ENCODE measurements at regions not wholly inside any gene's neighbourhood (a gene's known extent, or its start where the extent isn't known, plus 50 kb on each side); places are given as distances from the start of the nearest gene placed in this dataset.

DNA sequence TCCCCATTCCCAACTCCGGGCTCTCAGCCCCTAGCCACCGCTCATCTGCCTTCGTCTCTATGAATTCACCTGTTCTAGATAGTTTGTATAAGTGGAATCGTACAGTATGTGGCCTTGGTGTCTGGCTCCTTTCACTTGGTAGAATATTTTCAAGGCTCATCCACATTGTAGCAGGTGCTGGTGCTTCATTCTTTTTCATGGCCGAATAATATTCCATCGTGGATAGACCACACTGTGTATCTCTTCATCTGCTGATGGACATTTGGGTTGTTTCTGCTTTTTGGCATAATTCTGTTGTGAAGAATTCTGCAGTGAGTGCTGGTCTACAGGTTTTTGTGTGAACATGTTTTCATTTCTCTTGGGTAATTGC lies 324.2 kb downstream of the SEC14L1 start:
- DNase-seq: no peak

DNA sequence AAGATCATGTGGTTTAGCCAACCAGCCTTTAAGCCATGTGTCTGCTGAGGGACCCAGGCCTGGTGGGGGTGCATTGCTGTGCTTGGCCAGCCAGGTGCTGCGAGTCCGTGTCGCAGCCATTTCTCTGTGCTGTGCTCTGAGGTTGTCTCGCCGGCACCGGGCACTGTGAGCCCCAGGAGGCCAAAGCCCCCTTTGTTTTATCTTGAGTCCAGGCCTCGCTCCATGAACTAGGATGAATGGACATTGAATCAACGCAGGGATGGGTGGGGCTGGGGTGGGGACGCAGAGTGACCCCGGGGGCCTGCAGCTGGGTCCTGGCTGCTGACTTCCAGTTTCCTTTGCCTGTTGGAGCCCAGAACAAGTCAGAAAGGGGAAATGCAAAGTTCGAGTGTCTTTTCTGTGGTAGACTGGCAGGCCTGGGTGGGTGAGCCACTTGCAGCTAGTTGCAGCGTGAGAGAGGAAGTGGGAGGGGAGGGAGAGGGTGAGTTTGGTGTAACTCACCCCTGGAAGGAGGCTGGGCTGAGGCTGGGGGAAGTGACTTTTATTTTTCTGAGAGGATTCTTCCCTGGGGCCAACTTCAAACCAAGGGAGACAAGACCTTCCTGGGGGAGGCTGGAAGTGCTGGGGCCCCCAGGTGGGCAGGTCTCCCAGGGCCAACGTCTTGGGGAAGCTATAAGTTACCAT lies 324.7 kb downstream of the SEC14L1 start:
- DNase-seq: no peak

DNA sequence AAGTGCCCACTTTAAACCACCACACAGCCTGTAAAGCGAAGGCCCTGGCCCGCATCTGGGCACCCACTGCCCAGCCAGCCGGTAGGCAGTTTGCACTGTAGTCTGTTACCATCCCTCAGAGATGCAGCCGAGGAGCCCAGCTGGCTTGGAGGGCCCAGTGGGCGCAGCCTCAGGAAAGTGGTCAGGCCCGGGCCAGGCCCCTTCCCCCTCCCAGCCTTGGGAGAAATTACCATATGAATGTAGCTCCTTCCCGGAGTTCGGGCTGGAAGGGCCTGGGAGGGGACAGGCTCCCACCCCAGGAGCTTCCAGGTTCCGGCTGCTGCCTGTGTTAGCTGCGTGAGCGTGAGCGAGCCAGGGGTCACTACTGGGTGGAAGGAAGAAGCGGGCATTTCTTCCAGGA lies 325.4 kb downstream of the SEC14L1 start:
- no peak for DNase-seq

DNA sequence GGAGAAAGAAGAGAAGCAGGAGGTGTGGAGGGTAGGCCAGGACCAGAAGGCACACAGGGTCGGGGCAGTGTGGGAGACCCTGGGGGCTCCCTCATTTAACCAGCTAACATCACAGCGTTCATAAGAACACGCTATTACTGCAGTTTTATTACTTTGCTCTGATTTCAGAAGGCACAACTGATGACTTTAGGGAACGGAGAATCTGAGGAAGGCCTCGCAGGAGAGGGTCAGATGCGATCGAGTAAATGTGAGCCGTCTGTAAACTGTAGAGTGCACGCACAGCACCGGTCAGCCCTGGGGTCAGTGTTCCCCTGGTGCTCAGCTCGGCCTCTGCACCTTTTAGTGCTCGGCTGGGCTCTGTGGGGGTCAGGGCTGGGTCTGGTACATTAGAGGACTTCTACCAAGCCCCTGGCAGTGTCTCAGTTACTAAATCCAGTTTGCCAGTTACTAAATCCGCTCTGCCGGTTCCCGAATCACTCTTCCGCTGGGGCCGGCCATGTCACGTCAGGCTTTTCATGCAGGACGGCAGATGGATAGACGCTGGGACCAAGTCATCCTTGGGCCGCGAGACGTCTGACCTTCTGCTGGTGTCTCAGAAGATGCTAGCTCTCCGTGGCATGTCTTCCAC lies 325.9 kb downstream of the SEC14L1 start:
- DNase-seq: no peak

DNA sequence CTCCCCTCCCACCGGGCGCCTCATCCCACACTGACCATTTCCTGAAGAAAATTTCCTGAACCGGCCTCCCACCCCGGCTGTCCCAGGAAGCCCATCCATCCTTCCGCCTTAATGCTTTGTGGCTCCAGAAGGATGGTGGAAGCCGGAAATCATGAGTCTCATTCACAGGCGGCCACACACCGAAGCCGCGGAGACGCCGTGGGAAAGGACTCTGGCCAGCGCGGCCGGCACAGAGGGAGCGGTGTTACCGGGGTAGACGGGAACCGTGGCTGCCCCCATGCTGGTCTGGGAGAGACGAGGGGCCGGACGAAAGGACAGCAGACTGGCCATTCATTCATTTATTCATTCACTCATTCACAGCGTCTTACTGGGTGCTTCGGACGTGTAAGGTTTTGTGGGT lies 326.8 kb downstream of the SEC14L1 start:
- DNase-seq: no peak

DNA sequence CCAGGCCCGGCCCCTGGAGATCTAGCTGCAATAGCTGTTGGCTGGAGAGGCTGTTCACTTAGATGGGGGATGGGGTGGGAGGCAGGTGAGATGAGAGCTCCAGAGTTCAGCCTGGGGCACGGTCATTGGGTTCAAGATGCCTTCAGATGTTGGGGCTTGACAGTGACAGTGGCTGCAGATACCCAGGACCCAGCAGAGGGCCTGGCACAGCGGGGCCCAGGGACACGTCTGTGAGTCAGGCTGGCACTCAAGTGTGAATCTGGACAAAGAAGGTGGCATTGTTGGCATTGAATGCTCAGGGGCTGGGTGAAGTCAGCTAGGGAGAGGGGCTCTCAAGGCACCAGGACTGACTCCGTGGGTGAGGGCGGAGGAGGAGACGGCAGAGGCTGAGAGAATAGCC lies 328.1 kb downstream of the SEC14L1 start:
- no peak for DNase-seq

DNA sequence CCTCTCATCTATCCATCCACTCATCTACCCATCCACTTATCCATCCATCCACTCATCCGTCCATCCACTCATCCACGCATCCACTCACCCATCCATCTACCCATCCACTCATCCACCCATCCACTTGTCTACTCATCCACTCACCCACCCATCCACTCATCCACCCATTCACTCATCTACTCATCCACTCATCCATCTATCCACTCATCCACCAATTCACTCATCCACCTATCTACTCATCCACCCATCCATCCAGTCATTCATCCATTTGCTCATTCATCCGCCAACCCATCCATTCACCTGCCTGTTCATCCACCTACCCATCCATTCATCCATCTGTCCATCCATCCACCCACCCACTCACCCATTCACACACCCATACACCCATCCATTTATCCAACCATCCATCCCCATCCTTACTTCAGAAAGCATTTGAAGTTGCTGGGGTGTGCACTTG lies 329.6 kb downstream of the SEC14L1 start:
- no peak for DNase-seq

DNA sequence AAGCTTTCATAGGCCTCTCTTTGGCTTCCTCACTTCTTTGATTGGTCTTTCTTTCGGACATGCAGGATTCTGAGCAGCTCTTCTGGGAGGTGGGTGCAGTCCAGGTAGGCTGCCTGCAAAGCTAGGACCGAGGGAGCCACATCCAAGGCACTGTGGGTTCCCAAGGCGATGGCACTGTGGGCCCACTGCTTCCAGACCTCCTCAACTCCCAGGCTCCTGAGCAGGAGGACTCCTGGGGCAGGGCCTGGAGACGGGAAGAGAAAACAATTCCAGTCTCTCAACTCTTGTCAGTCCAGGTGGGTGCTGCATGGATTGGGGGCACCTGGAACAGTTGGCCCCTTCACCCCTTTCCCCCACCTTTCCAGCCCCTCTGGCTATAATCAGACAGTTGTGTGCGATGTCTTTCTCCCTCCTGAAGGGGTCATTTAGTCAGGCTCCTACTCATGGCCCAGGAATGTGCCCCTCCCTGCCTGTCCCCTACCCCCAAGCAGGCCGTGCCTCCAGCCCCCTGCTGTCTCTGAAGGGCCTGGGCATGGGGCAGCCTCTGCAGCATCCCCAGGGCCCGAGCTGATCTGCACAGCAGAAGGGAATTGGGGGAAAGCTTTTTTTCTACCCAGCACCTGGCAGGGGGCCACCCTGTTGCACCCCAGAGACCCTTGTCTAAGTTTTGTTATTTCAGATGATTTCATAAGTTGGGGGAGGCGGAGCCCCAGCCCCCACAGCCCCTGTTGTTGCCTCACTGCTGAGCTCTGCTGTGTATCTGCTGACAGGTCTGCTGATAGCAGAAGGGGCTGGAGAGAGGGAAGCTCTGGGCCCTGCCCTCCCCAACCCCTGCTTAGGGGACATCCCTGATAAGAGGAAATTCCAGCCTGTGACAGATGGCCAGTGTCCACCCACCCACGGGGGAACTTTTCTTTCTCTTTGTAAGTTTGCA lies 330.3 kb downstream of the SEC14L1 start:
- no peak for DNase-seq

DNA sequence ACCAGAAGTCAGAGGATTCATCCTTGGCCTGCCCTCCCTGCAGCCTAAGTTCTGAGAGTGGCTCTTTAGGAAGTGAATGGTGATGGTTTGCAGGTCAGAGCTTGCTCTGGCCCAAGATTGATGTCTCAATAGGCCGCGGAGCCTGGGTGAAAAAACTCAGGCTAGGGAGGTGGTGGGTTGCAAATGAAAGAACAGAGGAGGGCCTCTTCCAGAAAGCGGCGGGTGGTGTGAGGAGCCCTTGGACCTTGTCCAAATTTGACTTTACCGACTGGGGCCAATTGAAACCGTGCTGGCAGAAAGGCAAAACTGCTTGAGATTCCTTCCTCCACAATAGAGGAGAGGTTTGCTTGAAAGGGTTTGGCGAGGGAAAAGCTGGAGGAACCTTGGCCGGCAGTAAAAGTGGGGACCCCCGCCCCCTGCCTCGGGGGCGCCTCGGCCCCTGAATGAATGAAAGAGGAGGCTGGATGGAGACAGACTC lies 331.3 kb downstream of the SEC14L1 start:
- DNase-seq: peak; percentile 84

DNA sequence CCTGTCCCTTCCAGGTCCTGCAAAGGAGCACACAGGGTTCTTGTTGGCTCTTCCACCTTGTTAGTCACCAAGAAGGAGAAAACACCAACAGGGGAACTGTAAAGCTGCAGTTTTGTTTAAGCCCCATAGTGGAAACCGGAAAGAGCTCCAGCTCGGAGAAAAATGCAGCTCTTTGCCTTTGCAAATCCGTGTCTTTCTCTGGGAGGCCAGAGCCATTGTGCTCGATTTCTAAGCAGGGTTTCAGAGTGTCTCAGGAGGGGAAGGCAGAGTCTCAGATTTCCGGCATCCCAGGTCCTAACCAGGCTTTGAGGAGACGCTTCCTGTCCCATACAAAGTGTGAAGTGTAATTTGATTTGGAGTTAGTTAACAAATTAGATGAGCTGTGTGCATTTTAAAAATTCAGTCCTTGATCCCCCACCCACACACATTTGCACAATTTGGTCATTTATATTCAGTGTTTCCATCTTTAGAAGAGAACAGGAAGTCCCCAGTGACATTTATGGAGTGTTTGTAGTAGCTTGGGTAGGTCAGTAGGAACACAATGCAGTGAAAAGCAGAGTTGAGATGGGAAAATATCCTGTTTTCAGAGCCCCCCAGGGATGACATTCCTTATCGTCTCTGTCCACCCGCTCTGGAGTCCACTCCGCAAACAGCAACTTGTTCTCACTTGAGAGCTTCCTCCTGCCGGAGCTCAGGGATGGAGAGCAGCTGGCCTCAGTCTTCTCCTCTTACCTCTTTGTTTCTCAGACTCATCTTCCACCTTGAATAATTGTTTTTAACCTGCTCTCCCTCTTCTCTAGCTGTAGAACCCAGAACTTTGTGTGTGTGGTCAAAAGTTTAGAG lies 331.9 kb downstream of the SEC14L1 start:
- DNase-seq: no peak

DNA sequence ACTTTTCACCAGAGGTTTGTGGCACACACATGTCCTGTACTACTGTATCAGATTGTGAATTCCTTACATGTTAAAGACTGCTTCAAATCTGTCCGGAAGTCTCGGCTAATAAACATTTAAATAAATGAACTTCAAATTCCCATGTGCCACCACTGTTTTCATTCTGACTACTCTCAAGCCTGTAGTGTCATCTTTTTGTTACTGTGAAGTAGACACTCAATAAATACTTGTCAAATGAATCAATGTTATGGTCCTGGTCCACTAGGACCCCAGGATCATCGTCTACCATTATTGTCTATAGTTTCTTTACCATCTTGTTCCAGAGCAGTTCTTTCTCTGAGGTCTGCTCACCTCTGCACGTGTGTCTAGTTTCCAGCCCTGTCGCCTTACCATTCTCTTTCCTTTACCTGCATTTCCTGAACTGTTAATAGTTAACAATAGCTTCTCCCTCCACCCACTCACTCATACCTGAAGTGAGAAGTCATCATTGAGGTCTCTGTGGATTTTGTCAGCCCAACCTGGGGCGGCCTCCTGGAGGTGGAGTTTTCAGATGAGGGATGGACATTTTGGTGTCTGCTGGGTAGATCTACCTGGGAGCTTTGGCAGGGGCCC lies 333.0 kb downstream of the SEC14L1 start:
- no peak for DNase-seq

DNA sequence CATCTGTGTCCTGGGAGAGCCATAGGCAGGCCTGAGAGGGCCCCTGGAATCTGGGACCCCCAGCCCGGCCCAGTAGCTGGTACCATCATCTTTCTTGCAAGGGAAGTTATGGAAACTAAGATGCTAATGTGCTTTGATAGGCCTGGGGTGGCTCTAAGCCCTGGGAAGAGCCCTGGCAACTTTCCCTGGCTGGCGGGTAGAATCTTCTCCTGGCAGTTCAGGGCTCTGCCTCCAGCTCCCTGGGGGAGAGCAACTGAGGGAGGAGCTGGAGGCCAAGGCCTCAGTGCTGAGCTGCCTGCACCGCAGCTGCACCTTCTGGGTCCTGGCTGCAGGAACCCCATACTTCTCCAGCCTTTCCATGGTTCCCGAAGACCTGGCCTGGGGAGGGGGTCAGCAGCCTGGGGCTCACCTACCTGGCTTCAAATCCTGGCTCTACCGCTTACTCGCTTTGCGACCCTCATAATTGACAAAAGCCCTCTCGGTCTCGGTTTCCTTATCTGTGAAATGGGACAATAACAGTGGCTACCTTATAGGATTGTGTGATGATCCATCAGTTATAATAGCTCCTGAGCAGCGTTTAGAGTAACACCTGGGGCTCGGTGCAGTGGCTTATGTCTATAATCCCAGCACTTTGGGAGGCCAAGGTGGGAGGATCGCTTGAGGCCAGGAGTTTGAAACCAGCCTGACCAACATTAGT lies 333.7 kb downstream of the SEC14L1 start:
- no peak for DNase-seq

DNA sequence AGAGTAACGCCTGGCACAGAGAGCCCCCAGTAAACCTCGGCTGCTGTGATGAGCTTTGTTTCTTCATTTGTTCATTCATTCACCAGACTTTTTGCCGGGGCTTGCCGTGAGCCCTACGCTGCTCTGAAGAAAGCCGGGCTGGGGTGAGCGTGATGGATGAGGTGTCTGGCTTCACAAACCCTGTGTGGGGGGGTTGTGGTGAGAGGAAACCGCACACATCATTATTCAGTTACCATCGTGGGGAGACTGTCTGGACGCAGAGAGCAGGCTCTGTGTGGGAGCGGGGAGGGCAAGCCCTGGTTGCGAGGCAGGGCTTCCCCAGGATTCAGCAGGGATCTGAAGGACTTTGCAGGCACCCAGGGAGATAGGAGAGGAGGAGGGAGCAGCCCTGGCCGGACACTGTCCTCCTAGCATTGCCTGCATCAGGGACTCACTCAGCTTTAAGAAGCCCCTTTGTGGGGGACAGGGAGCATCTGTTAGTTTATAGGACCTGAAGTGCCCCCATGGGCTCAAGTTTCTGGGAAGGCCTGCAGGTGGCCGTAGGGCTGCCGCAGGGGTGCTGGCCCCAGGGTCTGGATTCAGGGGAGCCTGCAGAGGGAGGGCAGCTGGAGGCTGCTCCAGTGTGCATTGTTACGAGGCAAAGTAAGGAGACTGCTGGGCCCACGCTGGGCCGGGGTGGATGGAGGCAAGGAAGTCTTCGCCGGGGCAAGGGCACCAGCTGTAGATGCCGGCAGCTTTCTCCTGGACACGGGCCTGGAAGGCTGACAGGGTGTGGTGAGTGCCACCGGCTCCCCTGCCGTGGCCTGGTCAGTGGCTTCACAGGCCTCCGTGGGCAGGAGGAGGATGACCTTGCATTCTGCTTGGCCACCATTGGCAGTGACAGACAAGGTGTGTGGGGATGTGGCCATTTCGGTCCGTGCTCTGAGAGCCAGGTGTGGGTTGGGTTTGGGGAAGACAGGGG lies 334.5 kb downstream of the SEC14L1 start:
- DNase-seq: no peak

DNA sequence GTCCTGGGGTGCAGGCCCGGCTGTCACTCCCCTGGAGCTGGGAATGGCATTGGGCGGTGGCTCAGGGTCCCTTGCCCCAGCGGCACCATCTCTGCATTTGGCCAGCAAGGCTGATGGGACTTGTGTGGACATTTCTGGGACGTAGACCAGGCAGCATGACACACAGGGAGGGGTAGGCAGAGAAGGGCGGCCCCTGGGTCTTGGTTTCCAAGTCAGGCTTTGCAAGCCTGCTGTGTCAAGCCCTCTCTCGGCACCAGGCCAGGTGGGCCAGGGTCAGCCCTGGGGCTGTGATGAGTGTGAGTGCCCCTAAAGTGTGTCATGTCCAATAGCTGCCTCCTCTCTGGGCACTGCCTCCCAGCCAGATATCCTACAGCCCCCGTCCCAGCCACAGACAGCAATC lies 335.2 kb downstream of the SEC14L1 start:
- DNase-seq: no peak

DNA sequence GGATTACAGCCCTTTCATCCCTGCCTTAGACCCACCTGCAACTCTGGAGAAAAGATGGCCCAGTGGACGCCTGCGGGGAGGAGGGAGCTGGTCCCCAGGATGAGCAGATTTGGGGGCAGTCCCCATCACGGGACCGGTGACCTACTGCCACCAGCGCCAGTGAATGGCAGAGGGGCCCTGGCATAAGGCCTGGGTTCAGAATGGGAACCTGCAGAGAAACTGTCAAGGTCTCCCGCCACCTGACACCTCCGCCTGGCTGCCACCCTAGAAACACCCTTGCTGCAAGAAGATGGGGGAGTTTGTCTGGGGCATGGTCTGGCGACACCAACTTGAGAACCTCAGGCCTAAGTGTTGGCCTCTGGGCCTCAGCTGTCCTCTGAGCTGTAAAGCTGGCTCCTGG lies 335.7 kb downstream of the SEC14L1 start:
- no peak for DNase-seq

DNA sequence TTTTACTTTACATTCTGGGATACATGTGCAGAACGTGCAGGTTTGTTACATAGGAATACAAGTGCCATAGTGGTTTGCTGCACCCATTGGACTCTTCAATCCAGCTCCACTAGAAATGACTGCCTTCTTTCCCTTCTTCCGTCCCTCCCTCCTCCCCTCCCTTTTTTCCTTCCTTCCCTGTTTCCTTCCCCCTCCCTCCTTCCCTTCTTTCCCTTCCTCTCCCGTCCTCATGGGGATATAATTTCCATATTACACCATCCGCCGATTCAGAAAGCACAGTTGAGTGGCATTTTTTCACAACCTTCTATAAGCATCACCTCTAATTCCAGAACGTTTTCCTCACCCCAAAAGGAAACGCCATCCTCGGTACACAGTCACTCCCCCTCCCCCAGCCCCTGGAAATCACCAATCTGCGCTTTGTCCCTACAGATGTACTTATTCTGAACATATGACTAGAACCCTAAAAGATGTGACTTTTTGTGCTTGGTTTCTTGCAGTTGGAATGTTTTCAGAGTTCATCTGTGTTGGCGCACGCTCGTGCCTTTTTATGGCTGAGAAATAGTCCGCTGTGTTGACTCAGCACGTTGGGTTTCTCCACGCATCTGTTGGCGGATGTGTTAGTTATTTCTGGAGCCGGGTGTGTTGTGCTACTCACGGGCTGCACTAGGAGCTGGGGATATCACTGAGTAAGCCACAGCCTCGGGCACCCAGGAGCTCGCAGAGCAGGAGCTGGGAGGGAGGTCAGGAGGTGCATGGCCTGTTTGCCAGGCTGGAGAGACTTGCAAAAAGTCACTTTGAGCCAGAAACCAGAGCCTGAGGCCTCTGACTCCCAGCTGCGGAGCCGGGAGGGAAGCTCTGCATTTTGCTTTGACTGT lies 336.4 kb downstream of the SEC14L1 start:
- DNase-seq: no peak

DNA sequence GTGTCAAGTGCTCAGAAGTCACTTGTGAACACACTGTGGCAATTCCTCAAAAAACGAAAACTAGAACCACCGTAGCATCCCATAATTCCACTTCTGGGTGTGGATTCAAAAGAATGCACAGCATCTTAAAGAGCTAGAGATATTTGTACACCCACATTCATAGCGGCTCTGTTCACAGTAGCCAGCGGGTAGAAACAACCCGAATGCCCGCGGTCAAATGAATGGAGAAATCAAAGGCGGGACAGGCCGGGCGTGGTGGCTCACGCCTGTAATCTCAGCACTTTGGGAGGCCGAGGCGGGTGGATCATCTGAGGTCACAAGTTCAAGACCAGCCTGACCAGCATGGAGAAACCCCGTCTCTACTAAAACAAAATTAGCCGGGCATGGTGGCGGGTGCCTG lies 337.5 kb downstream of the SEC14L1 start:
- no peak for DNase-seq

DNA sequence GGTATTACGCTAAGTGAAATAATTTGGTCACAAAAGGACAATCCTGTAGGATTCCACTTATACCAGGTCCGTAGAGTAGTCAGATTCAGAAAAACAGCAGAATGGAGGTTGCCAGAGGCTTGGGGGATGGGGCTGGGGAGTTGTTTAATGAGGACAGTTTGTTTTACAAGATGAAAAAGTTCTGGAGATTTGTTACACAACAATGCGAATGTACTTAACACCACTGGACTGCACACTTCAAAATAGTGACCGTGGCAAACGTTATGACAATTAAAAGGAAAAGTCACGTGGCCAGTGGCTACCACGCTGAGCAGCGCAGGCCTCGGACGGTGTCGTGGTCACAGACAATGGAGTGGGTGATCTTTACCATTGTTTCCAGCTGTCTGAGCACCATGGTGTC lies 338.1 kb downstream of the SEC14L1 start:
- no peak for DNase-seq
